HL-60 (cell line): ENCODE measurements at regions not wholly inside any gene's neighbourhood (a gene's known extent, or its start where the extent isn't known, plus 50 kb on each side); places are given as distances from the start of the nearest gene placed in this dataset.

Source experiments
- CTCF ChIP-seq: IDR thresholded peaks from one replicate; pipeline ENCODE4 v1.5.1; 2011; ENCODE audit warnings: low read length, control low read depth, inconsistent platforms; ENCODE audit not compliant: insufficient read depth
- GABPA ChIP-seq: IDR thresholded peaks from 2 replicates; pipeline ENCODE4 v1.6.1; 2012; ENCODE audit warnings: low read depth
- REST ChIP-seq: IDR thresholded peaks from 2 replicates; pipeline ENCODE4 v1.6.1; 2012; ENCODE audit warnings: low read depth; ENCODE audit not compliant: insufficient replicate concordance

- TF ChIP-seq CTCF (no peak), REST (no peak), GABPA (no peak)
These were observed 84.0 kb downstream of the ALOX5AP start for GRCh38 chr13:30819136-30819888.
